ENCODE measurements at regions not wholly inside any gene's neighbourhood (a gene's known extent, or its start where the extent isn't known, plus 50 kb on each side); places are given as distances from the start of the nearest gene placed in this dataset.
"Not testable (repeated sequence)": the region's sequence is repeated elsewhere in the genome, so short reads cannot be mapped to it uniquely, and the experiment has no call there.

GRCh38 chr5:6110441-6111005, 267.8 kb downstream of the MED10 start:
- no peaks in the 10 kb centered on the region for H3K36me3 ChIP-seq (ENCODE audit: control insufficient read depth in 2 of 2, insufficient read depth in 2 of 2, low read length in 2 of 2)
- H3K9me3 ChIP-seq (ENCODE audit: control insufficient read depth in 2 of 2, low read length in 2 of 2) = no peaks in the 10 kb centered on the region
- no peaks in the 10 kb centered on the region for H3K27me3 ChIP-seq (ENCODE audit: control insufficient read depth in 1 of 2, insufficient read depth in 2 of 2, low read length in 2 of 2)
- H3K9ac ChIP-seq (ENCODE audit: low read length in 2 of 2) = no peak overlapping the region
- no peak overlapping the region for H3K27ac ChIP-seq (ENCODE audit: low read length)
- H3K4me3 ChIP-seq (ENCODE audit: low read length in 2 of 2) = no peak overlapping the region
- no peaks in the 10 kb centered on the region for H3K4me1 ChIP-seq (ENCODE audit: control insufficient read depth, insufficient read depth, low read length)

DNA sequence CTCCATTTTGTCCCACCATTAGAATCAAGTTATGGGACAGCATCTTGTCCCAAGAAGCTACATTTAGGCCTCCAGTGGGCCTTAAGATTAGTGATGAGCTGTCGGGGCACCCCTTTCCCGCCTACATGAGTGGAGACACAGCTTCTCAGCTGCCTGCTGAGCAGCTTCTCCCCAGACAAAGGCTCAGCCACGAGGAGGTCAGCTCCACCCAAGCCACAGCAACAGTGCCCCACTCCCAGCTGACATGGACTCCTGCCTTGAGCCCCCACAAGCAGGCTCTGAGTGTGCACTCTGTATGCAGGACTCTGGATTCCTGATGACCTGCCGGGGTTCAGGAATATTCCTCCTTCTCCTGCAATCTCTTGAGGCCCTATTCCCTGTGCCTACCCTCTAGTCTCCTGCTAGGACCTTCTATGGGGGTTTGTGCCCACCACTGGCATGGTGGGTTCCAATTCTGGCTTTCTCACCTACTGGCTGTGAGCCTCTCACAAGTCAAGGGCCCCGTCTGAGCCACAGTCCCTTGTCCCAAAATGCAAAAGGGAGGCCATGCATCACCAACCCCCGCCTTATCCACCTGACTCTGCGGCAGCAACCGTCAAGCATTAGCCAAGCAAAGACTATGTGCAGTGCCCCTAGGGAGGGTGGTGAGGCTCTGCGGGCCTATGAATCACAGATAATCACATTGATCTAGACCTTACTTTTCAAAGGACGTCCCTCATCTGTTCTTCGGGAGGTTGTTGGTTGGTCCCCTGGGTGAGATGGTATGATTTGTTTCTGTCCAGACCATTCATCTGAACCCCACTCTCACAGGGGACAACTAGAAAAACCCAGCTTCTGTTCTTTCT, 269.1 kb downstream of the MED10 start:
- Histone ChIP-seq H3K9me3 (ENCODE audit: control insufficient read depth in 2 of 2, low read length in 2 of 2) (no peaks in the 10 kb centered on the region), H3K27ac (ENCODE audit: low read length) (no peak overlapping the region), H3K4me3 (ENCODE audit: low read length in 2 of 2) (no peak overlapping the region), H3K27me3 (ENCODE audit: control insufficient read depth in 1 of 2, insufficient read depth in 2 of 2, low read length in 2 of 2) (no peaks in the 10 kb centered on the region), H3K36me3 (ENCODE audit: control insufficient read depth in 2 of 2, insufficient read depth in 2 of 2, low read length in 2 of 2) (no peaks in the 10 kb centered on the region), H3K9ac (ENCODE audit: low read length in 2 of 2) (no peak overlapping the region), H3K4me1 (ENCODE audit: control insufficient read depth, insufficient read depth, low read length) (no peaks in the 10 kb centered on the region)

DNA sequence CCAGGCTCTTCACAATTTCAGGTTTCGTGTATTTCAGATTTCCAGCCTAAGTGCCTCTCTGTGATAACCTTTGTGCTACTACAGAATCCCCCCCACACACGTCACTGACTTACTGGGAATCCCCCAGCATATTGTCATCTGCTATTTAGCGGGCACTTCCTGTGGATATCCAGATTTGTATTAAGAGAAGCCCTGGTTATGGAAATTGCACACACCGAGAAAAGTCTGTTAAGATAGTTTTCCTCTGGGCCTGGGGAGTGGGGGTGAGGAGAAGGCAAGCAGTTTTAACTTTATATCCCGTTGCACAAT, 269.9 kb downstream of the MED10 start:
- Histone ChIP-seq H3K9me3 (ENCODE audit: control insufficient read depth in 2 of 2, low read length in 2 of 2) (no peaks in the 10 kb centered on the region), H3K27ac (ENCODE audit: low read length) (no peak overlapping the region), H3K27me3 (ENCODE audit: control insufficient read depth in 1 of 2, insufficient read depth in 2 of 2, low read length in 2 of 2) (no peaks in the 10 kb centered on the region), H3K4me1 (ENCODE audit: control insufficient read depth, insufficient read depth, low read length) (no peaks in the 10 kb centered on the region), H3K9ac (ENCODE audit: low read length in 2 of 2) (no peak overlapping the region), H3K4me3 (ENCODE audit: low read length in 2 of 2) (no peak overlapping the region), H3K36me3 (ENCODE audit: control insufficient read depth in 2 of 2, insufficient read depth in 2 of 2, low read length in 2 of 2) (no peaks in the 10 kb centered on the region)

DNA sequence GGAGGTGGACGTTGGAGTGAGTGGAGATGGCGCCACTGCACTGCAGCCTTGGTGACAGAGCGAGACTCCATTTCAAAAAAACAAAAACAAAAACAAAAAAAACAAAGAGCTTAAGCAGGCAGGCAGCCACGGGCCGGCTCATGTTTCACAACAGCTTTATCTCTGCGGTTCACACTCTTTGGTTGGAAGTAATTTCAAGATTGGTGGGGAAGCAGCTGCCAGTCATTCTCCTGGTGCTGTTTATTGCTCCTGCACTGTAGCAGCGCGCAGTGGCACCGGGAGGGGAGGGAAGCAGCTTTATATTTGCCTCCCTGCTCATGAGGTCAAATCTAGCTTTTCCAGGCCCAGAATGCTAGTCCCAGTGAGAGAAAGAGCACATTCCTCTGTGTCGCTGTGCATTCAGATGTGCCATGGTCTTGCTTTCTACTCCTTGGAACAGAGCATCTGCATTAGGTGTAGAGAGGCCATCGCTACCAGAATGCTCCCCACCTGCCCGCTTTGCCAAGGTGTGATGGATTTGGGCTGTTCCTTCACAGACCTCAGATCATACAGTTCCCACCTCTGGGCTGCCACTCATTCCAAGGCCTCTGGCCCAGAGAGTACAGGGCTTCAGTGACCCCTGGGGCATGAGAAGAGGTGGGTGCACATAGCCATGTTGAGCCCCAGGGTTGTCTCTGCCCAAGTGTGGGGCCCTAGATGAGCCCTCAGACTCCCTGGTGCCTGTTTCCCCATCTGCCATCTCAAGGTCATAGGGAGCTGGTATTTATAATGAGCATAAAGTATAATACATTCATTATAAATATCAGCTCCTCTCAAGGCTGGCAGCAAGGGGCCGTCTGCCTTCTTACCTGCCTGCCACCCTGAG, 270.4 kb downstream of the MED10 start:
- Histone ChIP-seq H3K27me3 (ENCODE audit: control insufficient read depth in 1 of 2, insufficient read depth in 2 of 2, low read length in 2 of 2) (no peaks in the 10 kb centered on the region), H3K9ac (ENCODE audit: low read length in 2 of 2) (no peak overlapping the region), H3K4me3 (ENCODE audit: low read length in 2 of 2) (no peak overlapping the region), H3K4me1 (ENCODE audit: control insufficient read depth, insufficient read depth, low read length) (no peaks in the 10 kb centered on the region), H3K27ac (ENCODE audit: low read length) (no peak overlapping the region), H3K36me3 (ENCODE audit: control insufficient read depth in 2 of 2, insufficient read depth in 2 of 2, low read length in 2 of 2) (no peaks in the 10 kb centered on the region), H3K9me3 (ENCODE audit: control insufficient read depth in 2 of 2, low read length in 2 of 2) (no peaks in the 10 kb centered on the region)

DNA sequence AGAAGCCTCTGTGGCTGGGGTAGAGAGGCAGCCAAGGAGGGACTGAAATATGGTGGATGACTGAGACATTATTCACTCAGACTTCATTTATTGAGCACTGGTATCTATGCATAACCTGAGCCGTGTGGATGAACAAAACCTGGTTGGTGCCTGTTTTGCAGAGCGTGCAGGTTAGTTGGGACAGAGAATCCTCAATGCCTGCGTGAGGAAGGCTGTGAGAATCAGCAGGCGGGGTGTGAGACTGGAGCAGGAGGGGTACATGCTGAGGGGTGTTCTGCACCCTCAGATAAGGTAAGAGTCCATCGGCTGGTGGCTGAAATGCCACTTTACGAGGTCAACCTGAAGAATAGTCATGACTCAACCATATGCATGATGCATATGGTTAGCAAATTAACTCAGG, 271.6 kb downstream of the MED10 start:
- Histone ChIP-seq H3K9me3 (ENCODE audit: control insufficient read depth in 2 of 2, low read length in 2 of 2) (no peaks in the 10 kb centered on the region), H3K4me1 (ENCODE audit: control insufficient read depth, insufficient read depth, low read length) (no peaks in the 10 kb centered on the region), H3K27ac (ENCODE audit: low read length) (no peak overlapping the region), H3K4me3 (ENCODE audit: low read length in 2 of 2) (no peak overlapping the region), H3K27me3 (ENCODE audit: control insufficient read depth in 1 of 2, insufficient read depth in 2 of 2, low read length in 2 of 2) (no peaks in the 10 kb centered on the region), H3K9ac (ENCODE audit: low read length in 2 of 2) (no peak overlapping the region), H3K36me3 (ENCODE audit: control insufficient read depth in 2 of 2, insufficient read depth in 2 of 2, low read length in 2 of 2) (no peaks in the 10 kb centered on the region)

DNA sequence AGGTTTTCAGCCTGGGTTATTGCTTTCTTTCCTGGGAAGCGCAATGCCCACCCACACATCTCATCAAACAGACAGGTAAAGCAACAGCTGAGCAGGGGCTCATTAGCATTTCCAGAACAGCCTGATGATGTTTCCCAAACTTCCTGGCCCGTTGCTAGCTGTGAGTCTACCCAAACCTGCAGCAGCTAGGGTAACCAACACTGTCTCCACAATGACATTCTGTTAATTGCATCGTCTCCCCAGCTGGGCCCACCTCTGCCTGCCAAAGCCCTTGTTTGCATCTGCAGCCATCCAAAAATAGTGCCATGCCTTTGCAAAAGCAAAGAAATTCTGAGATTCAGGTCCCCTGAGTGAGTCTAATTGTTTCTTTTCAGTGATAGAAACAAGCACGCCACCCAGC, 273.0 kb downstream of the MED10 start:
- H3K36me3 ChIP-seq (ENCODE audit: control insufficient read depth in 2 of 2, insufficient read depth in 2 of 2, low read length in 2 of 2) = no peaks in the 10 kb centered on the region
- H3K9ac ChIP-seq (ENCODE audit: low read length in 2 of 2) = no peak overlapping the region
- H3K27ac ChIP-seq (ENCODE audit: low read length) = no peak overlapping the region
- H3K27me3 ChIP-seq (ENCODE audit: control insufficient read depth in 1 of 2, insufficient read depth in 2 of 2, low read length in 2 of 2) = no peaks in the 10 kb centered on the region
- no peak overlapping the region for H3K4me3 ChIP-seq (ENCODE audit: low read length in 2 of 2)
- H3K9me3 ChIP-seq (ENCODE audit: control insufficient read depth in 2 of 2, low read length in 2 of 2) = no peaks in the 10 kb centered on the region
- H3K4me1 ChIP-seq (ENCODE audit: control insufficient read depth, insufficient read depth, low read length) = no peaks in the 10 kb centered on the region

GRCh38 chr5:6096101-6096500, 282.2 kb downstream of the MED10 start:
- Histone ChIP-seq H3K4me3 (ENCODE audit: low read length in 2 of 2) (no peak overlapping the region), H3K9me3 (ENCODE audit: control insufficient read depth in 2 of 2, low read length in 2 of 2) (no peaks in the 10 kb centered on the region), H3K4me1 (ENCODE audit: control insufficient read depth, insufficient read depth, low read length) (no peaks in the 10 kb centered on the region), H3K27ac (ENCODE audit: low read length) (no peak overlapping the region), H3K36me3 (ENCODE audit: control insufficient read depth in 2 of 2, insufficient read depth in 2 of 2, low read length in 2 of 2) (no peaks in the 10 kb centered on the region), H3K27me3 (ENCODE audit: control insufficient read depth in 1 of 2, insufficient read depth in 2 of 2, low read length in 2 of 2) (no peaks in the 10 kb centered on the region), H3K9ac (ENCODE audit: low read length in 2 of 2) (no peak overlapping the region)

GRCh38 chr5:6094180-6094579, 284.2 kb downstream of the MED10 start:
- H3K9me3 ChIP-seq (ENCODE audit: control insufficient read depth in 2 of 2, low read length in 2 of 2); H3K36me3 ChIP-seq (ENCODE audit: control insufficient read depth in 2 of 2, insufficient read depth in 2 of 2, low read length in 2 of 2); H3K9ac ChIP-seq (ENCODE audit: low read length in 2 of 2); H3K27ac ChIP-seq (ENCODE audit: low read length); H3K4me1 ChIP-seq (ENCODE audit: control insufficient read depth, insufficient read depth, low read length); H3K4me3 ChIP-seq (ENCODE audit: low read length in 2 of 2); H3K27me3 ChIP-seq (ENCODE audit: control insufficient read depth in 1 of 2, insufficient read depth in 2 of 2, low read length in 2 of 2): not testable (repeated sequence)

DNA sequence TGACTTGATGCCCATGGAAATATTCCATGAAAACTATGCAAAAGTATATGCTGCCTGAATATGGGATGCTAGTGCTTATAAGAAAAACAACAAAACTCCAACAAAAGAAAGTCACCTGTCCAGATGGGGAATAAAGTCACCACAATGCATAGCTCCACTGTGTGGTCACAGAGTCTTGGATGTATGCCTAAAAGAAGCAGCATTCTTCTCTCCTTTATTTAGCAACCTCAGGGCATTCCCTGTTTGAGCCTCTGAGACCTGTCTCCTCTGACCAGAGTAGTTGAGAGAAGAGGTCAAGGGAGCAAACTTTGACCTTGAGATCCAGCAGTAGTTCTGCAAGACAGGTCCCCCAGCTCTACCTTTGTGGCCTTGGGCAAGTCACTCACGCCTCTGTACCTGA, 287.5 kb downstream of the MED10 start:
- Histone ChIP-seq H3K4me1 (ENCODE audit: control insufficient read depth, insufficient read depth, low read length) (no peaks in the 10 kb centered on the region), H3K9ac (ENCODE audit: low read length in 2 of 2) (no peak overlapping the region), H3K9me3 (ENCODE audit: control insufficient read depth in 2 of 2, low read length in 2 of 2) (no peaks in the 10 kb centered on the region), H3K27me3 (ENCODE audit: control insufficient read depth in 1 of 2, insufficient read depth in 2 of 2, low read length in 2 of 2) (no peaks in the 10 kb centered on the region), H3K36me3 (ENCODE audit: control insufficient read depth in 2 of 2, insufficient read depth in 2 of 2, low read length in 2 of 2) (no peaks in the 10 kb centered on the region), H3K4me3 (ENCODE audit: low read length in 2 of 2) (no peak overlapping the region), H3K27ac (ENCODE audit: low read length) (no peak overlapping the region)

GRCh38 chr5:6090079-6090654, 288.2 kb downstream of the MED10 start:
- Histone ChIP-seq H3K27ac (ENCODE audit: low read length) (no peak overlapping the region), H3K9ac (ENCODE audit: low read length in 2 of 2) (no peak overlapping the region), H3K4me1 (ENCODE audit: control insufficient read depth, insufficient read depth, low read length) (no peaks in the 10 kb centered on the region), H3K36me3 (ENCODE audit: control insufficient read depth in 2 of 2, insufficient read depth in 2 of 2, low read length in 2 of 2) (no peaks in the 10 kb centered on the region), H3K4me3 (ENCODE audit: low read length in 2 of 2) (no peak overlapping the region), H3K9me3 (ENCODE audit: control insufficient read depth in 2 of 2, low read length in 2 of 2) (no peaks in the 10 kb centered on the region), H3K27me3 (ENCODE audit: control insufficient read depth in 1 of 2, insufficient read depth in 2 of 2, low read length in 2 of 2) (no peaks in the 10 kb centered on the region)

Measured in stomach smooth muscle (tissue), 2 donors.